Stomach (tissue), 8 donors: ENCODE measurements at regions not wholly inside any gene's neighbourhood (a gene's known extent, or its start where the extent isn't known, plus 50 kb on each side); places are given as distances from the start of the nearest gene placed in this dataset.

Experiments used
- DNase-seq, 2 donors: peaks; one replicate each; pipeline versions ENCODE4 v3.0.0 to v3.0.0-alpha.2; 2013 to 2019
- H3K27ac ChIP-seq, 5 donors: fragments of 200-600 bp in 4 of 5; sonication (generic) in 4 of 5; one replicate each; pipeline ENCODE4 v1.5.1; 2013 to 2019; ENCODE audit warnings: mild to moderate bottlenecking in 1 of 5, moderate library complexity in 1 of 5
- H3K27me3 ChIP-seq, 3 donors: fragments of 200-600 bp; sonication (generic); one replicate each; pipeline ENCODE4 v1.5.1; 2017 to 2019; ENCODE audit warnings: mixed run types in 1 of 3
- H3K36me3 ChIP-seq, 4 donors: fragments of 200-600 bp; sonication (generic); 1 replicate in 3 of 4; 2 replicates in 1 of 4; pipeline ENCODE4 v1.5.1; 2016 to 2019
- H3K4me1 ChIP-seq, 4 donors: fragments of 200-600 bp; sonication (generic); one replicate each; pipeline ENCODE4 v1.5.1; 2016 to 2019
- H3K4me3 ChIP-seq, 4 donors: fragments of 200-600 bp; sonication (generic) in 3 of 4; one replicate each; pipeline ENCODE4 v1.5.1; 2016 to 2019; ENCODE audit warnings: mild to moderate bottlenecking in 1 of 4
- H3K9me3 ChIP-seq, 4 donors: fragments of 200-600 bp; sonication (generic); one replicate each; pipeline ENCODE4 v1.5.1; 2016 to 2019
- EP300 ChIP-seq: sonication (generic); formaldehyde crosslinking; IDR thresholded peaks from one replicate; pipeline ENCODE4 v1.6.1; 2017; ENCODE audit warnings: antibody characterized with exemption
- POLR2A ChIP-seq, 4 donors: fragments of 450-650 bp; IDR thresholded peaks; one replicate each; pipeline ENCODE4 v1.6.1; 2016; ENCODE audit warnings: antibody characterized with exemption in 4 of 4, control low read depth in 2 of 4, mild to moderate bottlenecking in 1 of 4, moderate library complexity in 1 of 4
- POLR2AphosphoS5 ChIP-seq, 3 donors: sonication (generic); formaldehyde crosslinking; IDR thresholded peaks; one replicate each; pipeline ENCODE4 v1.6.1; 2016; ENCODE audit warnings: antibody characterized with exemption in 3 of 3
- WGBS, 5 donors: extraction: QIAGEN DNeasy Blood & Tissue Kit in 3 of 5; methylation state at CpG; one replicate each; pipeline versions ENCODE4 v1.1.5 to v1.1.7; 2013 to 2018; 5-methylcytosine and 5-hydroxymethylcytosine counted together
- intact Hi-C: fragments of 100-400 bp; cut with DNase I; formaldehyde crosslinking; loops from one replicate; pipeline ENCODE4 v1.15.1; 2023; ENCODE audit warnings: low total_unique reads
- TF ChIP-seq, protein P1 (sequence below), 7 experiments: fragments of 450-650 bp in 4 of 7; fragments of 200-600 bp in 3 of 7; sonication (generic) in 3 of 7; IDR thresholded peaks; one replicate each; pipeline ENCODE4 v1.5.1; 2016 to 2019; ENCODE audit warnings: antibody characterized with exemption in 7 of 7, control low read depth in 2 of 7, mild to moderate bottlenecking in 1 of 7
- donor health status: healthy with polysubstance abuse.
- donor health status: Bipolar disorder and iron deficiency.
- donor health status: healthy.

DNA sequence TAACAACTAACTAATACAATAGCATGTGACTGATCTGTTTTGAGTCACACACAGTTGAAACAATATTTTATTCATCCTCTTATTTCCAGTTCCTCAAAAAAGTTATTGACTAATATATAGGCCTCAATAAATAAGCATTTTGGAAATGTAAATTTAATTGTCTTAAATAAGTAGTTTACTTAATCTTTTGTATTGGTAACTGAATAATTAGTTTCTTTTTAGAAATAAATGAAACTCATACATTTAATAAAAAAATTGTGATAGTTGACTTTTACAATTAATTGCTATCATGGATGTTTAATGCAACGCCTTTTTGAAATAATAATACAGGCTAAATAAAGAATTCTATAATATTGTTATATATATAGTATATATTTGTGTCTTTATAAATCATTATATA lies 500.8 kb upstream of the PCDH20 start:
- no peak overlapping the region for H3K27ac ChIP-seq
- H3K27me3 ChIP-seq, result no peaks in the 10 kb centered on the region
- DNase-seq, result no peak
- H3K4me3 ChIP-seq, result no peak overlapping the region
- no peaks in the 10 kb centered on the region for H3K4me1 ChIP-seq
- WGBS, 5 donors, result 89 to 95% (median 89%) methylated on average over 1 of the region's 1 CpG
- H3K9me3 ChIP-seq, result no peaks in the 10 kb centered on the region
- TF ChIP-seq, protein P1, sequence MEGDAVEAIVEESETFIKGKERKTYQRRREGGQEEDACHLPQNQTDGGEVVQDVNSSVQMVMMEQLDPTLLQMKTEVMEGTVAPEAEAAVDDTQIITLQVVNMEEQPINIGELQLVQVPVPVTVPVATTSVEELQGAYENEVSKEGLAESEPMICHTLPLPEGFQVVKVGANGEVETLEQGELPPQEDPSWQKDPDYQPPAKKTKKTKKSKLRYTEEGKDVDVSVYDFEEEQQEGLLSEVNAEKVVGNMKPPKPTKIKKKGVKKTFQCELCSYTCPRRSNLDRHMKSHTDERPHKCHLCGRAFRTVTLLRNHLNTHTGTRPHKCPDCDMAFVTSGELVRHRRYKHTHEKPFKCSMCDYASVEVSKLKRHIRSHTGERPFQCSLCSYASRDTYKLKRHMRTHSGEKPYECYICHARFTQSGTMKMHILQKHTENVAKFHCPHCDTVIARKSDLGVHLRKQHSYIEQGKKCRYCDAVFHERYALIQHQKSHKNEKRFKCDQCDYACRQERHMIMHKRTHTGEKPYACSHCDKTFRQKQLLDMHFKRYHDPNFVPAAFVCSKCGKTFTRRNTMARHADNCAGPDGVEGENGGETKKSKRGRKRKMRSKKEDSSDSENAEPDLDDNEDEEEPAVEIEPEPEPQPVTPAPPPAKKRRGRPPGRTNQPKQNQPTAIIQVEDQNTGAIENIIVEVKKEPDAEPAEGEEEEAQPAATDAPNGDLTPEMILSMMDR (IDR thresholded peaks at IDR 0.05), result no peak
- TF ChIP-seq POLR2A (IDR thresholded peaks at IDR 0.05) (no peak), EP300 (no peak), POLR2AphosphoS5 (IDR thresholded peaks at IDR 0.05) (no peak)
- no peaks in the 10 kb centered on the region for H3K36me3 ChIP-seq
- intact Hi-C loops, result no loop called here

DNA sequence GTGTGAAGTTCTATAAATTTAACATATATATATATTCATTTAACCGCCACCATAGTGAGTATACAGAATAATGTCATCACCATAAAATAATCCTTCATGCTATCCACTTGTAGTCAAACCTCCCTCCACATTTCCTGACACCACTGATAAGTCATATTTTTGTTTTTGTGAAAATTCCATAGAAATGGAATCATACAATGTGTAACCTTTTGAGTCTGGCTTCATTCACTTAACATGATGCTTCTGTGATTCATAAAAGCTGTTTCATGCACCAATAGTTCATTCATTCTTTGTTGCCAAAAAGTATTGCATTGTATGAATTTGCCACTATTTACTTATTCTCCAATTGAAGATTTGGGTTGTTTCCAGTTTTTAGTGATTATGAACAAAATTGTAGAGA lies 497.5 kb upstream of the PCDH20 start:
- TF ChIP-seq EP300 (no peak), POLR2AphosphoS5 (IDR thresholded peaks at IDR 0.05) (no peak), POLR2A (IDR thresholded peaks at IDR 0.05) (no peak)
- TF ChIP-seq, protein P1 (IDR thresholded peaks at IDR 0.05), result no peak
- no peak for DNase-seq
- Histone ChIP-seq H3K4me1 (no peaks in the 10 kb centered on the region), H3K36me3 (no peaks in the 10 kb centered on the region), H3K9me3 (no peaks in the 10 kb centered on the region), H3K27me3 (no peaks in the 10 kb centered on the region), H3K4me3 (no peak overlapping the region), H3K27ac (no peak overlapping the region)
- WGBS, 5 donors, result 93 to 97% (median 96%) methylated on average over 1 of the region's 1 CpG
- intact Hi-C loops, result no loop called here

DNA sequence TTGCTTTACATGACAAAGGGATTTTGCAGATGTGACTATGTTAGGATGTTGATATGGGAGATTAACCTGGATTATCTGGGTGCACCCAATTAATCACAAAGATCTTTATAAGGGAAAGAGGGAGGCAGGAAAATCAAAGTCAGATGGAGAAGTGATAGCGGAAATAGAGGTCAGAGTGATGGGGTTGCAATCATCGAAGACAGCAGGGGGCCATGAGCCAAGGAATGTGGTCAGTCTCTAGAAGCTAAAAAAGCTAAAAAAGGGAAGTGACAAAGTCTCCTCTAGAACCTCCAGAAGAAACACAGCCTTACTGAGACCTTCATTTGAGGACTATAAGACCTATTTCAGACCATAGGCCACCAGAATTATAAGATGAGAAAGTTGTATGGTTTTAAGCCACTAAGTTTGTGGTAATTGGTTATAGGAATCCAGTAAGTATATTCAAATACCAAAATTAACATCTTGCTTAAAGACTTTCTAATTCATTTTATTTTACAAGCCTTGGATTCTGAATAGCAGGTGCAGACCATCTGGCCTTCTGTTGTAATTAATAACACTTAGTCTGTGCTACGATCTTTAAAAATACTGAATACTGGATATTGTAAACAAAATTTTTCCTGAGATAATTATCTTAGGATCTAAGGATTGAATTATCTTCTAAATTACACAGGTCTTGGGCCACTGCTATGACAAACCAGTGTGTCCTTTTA lies 493.4 kb upstream of the PCDH20 start:
- no peaks in the 10 kb centered on the region for H3K36me3 ChIP-seq
- H3K27me3 ChIP-seq, result no peaks in the 10 kb centered on the region
- H3K4me1 ChIP-seq, result no peaks in the 10 kb centered on the region
- TF ChIP-seq, protein P1 (IDR thresholded peaks at IDR 0.05), result no peak
- TF ChIP-seq EP300 (no peak), POLR2AphosphoS5 (IDR thresholded peaks at IDR 0.05) (no peak), POLR2A (IDR thresholded peaks at IDR 0.05) (no peak)
- no peaks in the 10 kb centered on the region for H3K9me3 ChIP-seq
- no peak overlapping the region for H3K27ac ChIP-seq
- WGBS, 5 donors, result 69 to 85% (median 84%) methylated on average over 3 of the region's 3 CpGs
- DNase-seq, result no peak
- intact Hi-C loops, result no loop called here
- no peak overlapping the region for H3K4me3 ChIP-seq

DNA sequence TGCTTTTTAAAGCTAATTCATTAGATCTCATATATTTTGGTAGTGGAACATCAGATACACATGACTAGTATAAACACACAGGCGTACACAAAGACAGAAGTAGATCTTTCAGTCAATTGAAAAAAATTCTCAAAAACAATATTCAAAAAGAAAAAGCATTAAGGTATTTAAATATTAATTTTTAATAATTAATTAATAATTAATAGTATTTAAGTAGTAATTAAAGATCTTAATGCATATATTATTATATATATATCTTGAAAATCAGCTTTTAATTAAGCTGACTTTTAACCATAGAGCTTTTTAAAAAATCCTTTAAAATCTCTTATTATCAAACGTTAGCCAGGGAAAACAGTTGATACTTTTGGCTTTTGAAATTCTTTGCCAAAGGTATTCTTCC lies 489.4 kb upstream of the PCDH20 start:
- no peaks in the 10 kb centered on the region for H3K9me3 ChIP-seq

More for the DNA sequence above, 489.4 kb upstream of the PCDH20 start:
- WGBS, 5 donors, result 83 to 92% (median 88%) methylated on average over 2 of the region's 2 CpGs
- TF ChIP-seq POLR2AphosphoS5 (IDR thresholded peaks at IDR 0.05), result no peak
- no peak for TF ChIP-seq EP300
- no peak for TF ChIP-seq POLR2A (IDR thresholded peaks at IDR 0.05)
- TF ChIP-seq, protein P1 (IDR thresholded peaks at IDR 0.05), result no peak
- H3K4me1 ChIP-seq, result no peaks in the 10 kb centered on the region
- H3K27ac ChIP-seq, result no peak overlapping the region
- H3K4me3 ChIP-seq, result no peak overlapping the region
- intact Hi-C loops, result no loop called here
- H3K27me3 ChIP-seq, result no peaks in the 10 kb centered on the region
- no peaks in the 10 kb centered on the region for H3K36me3 ChIP-seq
- no peak for DNase-seq
